IMR-90 (cell line): ENCODE measurements at regions not wholly inside any gene's neighbourhood (a gene's known extent, or its start where the extent isn't known, plus 50 kb on each side); places are given as distances from the start of the nearest gene placed in this dataset.

Experiments used
- CEBPB ChIP-seq: IDR thresholded peaks from 2 replicates; pipeline ENCODE4 v1.6.1; 2012; ENCODE audit warnings: low read depth, low read length, improper control_type of control experiment
- CHD1 ChIP-seq: IDR thresholded peaks from 2 replicates; pipeline ENCODE4 v1.6.1; 2012; ENCODE audit warnings: low read depth, low read length, improper control_type of control experiment
- CTCF ChIP-seq: conservative IDR thresholded peaks from 2 replicates; pipeline ENCODE4 v1.5.1; 2012; ENCODE audit warnings: mild to moderate bottlenecking, low read depth, low read length, improper control_type of control experiment
- FOS ChIP-seq: fragments of 150-350 bp; IDR thresholded peaks from 2 replicates; pipeline ENCODE4 v1.6.1; 2016; ENCODE audit warnings: low read depth, low read length
- MAFK ChIP-seq: IDR thresholded peaks from 2 replicates; pipeline ENCODE4 v1.6.1; 2012; ENCODE audit warnings: low read depth, low read length, improper control_type of control experiment
- MAZ ChIP-seq: IDR thresholded peaks from 2 replicates; pipeline ENCODE4 v1.6.1; 2012; ENCODE audit warnings: low read depth, mild to moderate bottlenecking, low read length, improper control_type of control experiment, moderate library complexity, borderline replicate concordance
- NFE2L2 ChIP-seq: fragments of 150-350 bp; IDR thresholded peaks from 2 replicates; pipeline ENCODE4 v1.6.1; 2016; ENCODE audit warnings: low read depth, mild to moderate bottlenecking, low read length
- POLR2A ChIP-seq: IDR thresholded peaks from 2 replicates; pipeline ENCODE4 v1.6.1; 2012; ENCODE audit warnings: mild to moderate bottlenecking, low read depth, low read length
- RAD21 ChIP-seq: IDR thresholded peaks from 2 replicates; pipeline ENCODE4 v1.6.1; 2012; ENCODE audit warnings: low read length, improper control_type of control experiment
- RFX5 ChIP-seq: IDR thresholded peaks from 2 replicates; pipeline ENCODE4 v1.8.0; 2012; ENCODE audit warnings: low read depth, mild to moderate bottlenecking, low read length, moderate library complexity
- USF2 ChIP-seq: fragments of 150-350 bp; IDR thresholded peaks from 2 replicates; pipeline ENCODE4 v1.6.1; 2017; ENCODE audit warnings: mild to moderate bottlenecking, antibody characterized with exemption, low read length, low read depth

- TF ChIP-seq MAZ, result no peak
- no peak for TF ChIP-seq CTCF
- no peak for TF ChIP-seq POLR2A
- no peak for TF ChIP-seq CHD1
- no peak for TF ChIP-seq MAFK
- TF ChIP-seq FOS, result no peak
- no peak for TF ChIP-seq NFE2L2
- TF ChIP-seq RAD21, result no peak
- no peak for TF ChIP-seq RFX5
- no peak for TF ChIP-seq CEBPB
- no peak for TF ChIP-seq USF2
Observed at GRCh38 chr11:70928854-70929598, 323.4 kb downstream of the SHANK2 start.
